Psoas muscle (tissue), 7 donors: ENCODE measurements at regions not wholly inside any gene's neighbourhood (a gene's known extent, or its start where the extent isn't known, plus 50 kb on each side); places are given as distances from the start of the nearest gene placed in this dataset.

ENCODE experiments used
- ATAC-seq, 4 donors: fragments of 200-7000 bp; cut with Tn5 transposase; one replicate each; pipeline ENCODE4 v1.9.1; 2020; ENCODE audit warnings: moderate library complexity in 3 of 4, mild to moderate bottlenecking in 2 of 4
- DNase-seq, 2 donors: peaks; one replicate each; pipeline ENCODE4 v3.0.0-alpha.2; 2020
- H3K27ac ChIP-seq: fragments of 200-600 bp; one replicate; pipeline ENCODE4 v1.8.0; 2022
- H3K27me3 ChIP-seq, 3 donors: fragments of 200-600 bp in 1 of 3; one replicate each; pipeline versions ENCODE4 v1.6.1 to v1.8.0; 2013 to 2022; ENCODE audit warnings: low read length in 2 of 3, mild to moderate bottlenecking in 2 of 3, moderate library complexity in 1 of 3; ENCODE audit not compliant: insufficient read depth in 3 of 3
- H3K36me3 ChIP-seq, 2 donors: fragments of 200-600 bp in 1 of 2; one replicate each; pipeline versions ENCODE4 v1.6.1 to v1.8.0; 2013 to 2022; ENCODE audit warnings: low read depth in 1 of 2, mild to moderate bottlenecking in 1 of 2, moderate library complexity in 1 of 2; ENCODE audit not compliant: insufficient read depth in 1 of 2
- H3K4me1 ChIP-seq: fragments of 200-600 bp; one replicate; pipeline ENCODE4 v1.8.0; 2022
- H3K4me3 ChIP-seq: fragments of 200-600 bp; one replicate; pipeline ENCODE4 v1.8.0; 2022; ENCODE audit warnings: mild to moderate bottlenecking
- H3K9me3 ChIP-seq: fragments of 200-600 bp; one replicate; pipeline ENCODE4 v1.8.0; 2022
- CTCF ChIP-seq: fragments of 200-600 bp; IDR thresholded peaks from one replicate; pipeline ENCODE4 v1.8.0; 2022; ENCODE audit warnings: antibody characterized with exemption
- WGBS, 3 donors: extraction: QIAGEN DNeasy Blood & Tissue Kit; methylation state at CpG; one replicate each; pipeline versions ENCODE4 v1.1.6 to v1.1.7; 2013; 5-methylcytosine and 5-hydroxymethylcytosine counted together
- intact Hi-C, 2 donors: fragments of 100-400 bp; cut with DNase I; formaldehyde crosslinking; loops; one replicate each; pipeline versions ENCODE4 v1.11.0 to v1.14.2; 2022
- donor health status: healthy with polysubstance abuse.
- donor health status: DM: no; HTN: no; CAD: no; lungs with moderate emphysema.
- donor health status: Bipolar disorder and iron deficiency.
- donor health status: healthy.
- donor health status: DM: yes; HTN: yes; CAD: no.
- donor health status: DM: no; HTN: no; CAD: no.
- donor health status: DM: yes; HTN: yes; CAD: no.

- ATAC-seq (no peak), DNase-seq (no peak)
- H3K27ac ChIP-seq: no peak overlapping the region
- peaks cover 0 to 17% (median 2%) of the 10 kb centered on the region in 3 donors for H3K27me3 ChIP-seq
- H3K4me3 ChIP-seq: no peak overlapping the region
- H3K4me1 ChIP-seq: no peaks in the 10 kb centered on the region
- H3K36me3 ChIP-seq: no peaks in the 10 kb centered on the region
- intact Hi-C loops: loop anchor here in 1 of 2 donors (10.0 kb wide), 1 partner anchor 346 kb away; no protein-coding TSS in a partner anchor
- TF ChIP-seq CTCF: no peak
- 50 to 55% (median 54%) methylated on average over 2 of the region's 2 CpGs for WGBS, 3 donors
- H3K9me3 ChIP-seq: no peaks in the 10 kb centered on the region
These were observed 370.1 kb downstream of the NR2F2 start for GRCh38 chr15:96700555-96700954.

GRCh38 chr15:96701443-96701842, 370.9 kb downstream of the NR2F2 start:
- Histone ChIP-seq H3K36me3 (no peaks in the 10 kb centered on the region), H3K9me3 (no peaks in the 10 kb centered on the region), H3K4me1 (no peaks in the 10 kb centered on the region), H3K27me3 (peaks cover 0 to 17% (median 2%) of the 10 kb centered on the region in 3 donors), H3K27ac (no peak overlapping the region), H3K4me3 (no peak overlapping the region)
- TF ChIP-seq CTCF: no peak
- intact Hi-C loops: loop anchor here in 1 of 2 donors (10.0 kb wide), 1 partner anchor 347 kb away; no protein-coding TSS in a partner anchor
- DNase-seq (no peak), ATAC-seq (no peak)
- WGBS, 3 donors: 74 to 86% (median 82%) methylated on average over 2 of the region's 2 CpGs

- no peak for TF ChIP-seq CTCF
- Histone ChIP-seq H3K4me3 (no peak overlapping the region), H3K9me3 (no peaks in the 10 kb centered on the region), H3K27ac (no peak overlapping the region), H3K4me1 (no peaks in the 10 kb centered on the region), H3K36me3 (no peaks in the 10 kb centered on the region), H3K27me3 (peaks cover 0 to 17% (median 4%) of the 10 kb centered on the region in 3 donors)
- DNase-seq (no peak), ATAC-seq (no peak)
- 58 to 67% (median 60%) methylated on average over 2 of the region's 2 CpGs for WGBS, 3 donors
- intact Hi-C loops: loop anchor here in 1 of 2 donors (10.0 kb wide), 1 partner anchor 347 kb away; no protein-coding TSS in a partner anchor
These were observed 371.4 kb downstream of the NR2F2 start for GRCh38 chr15:96701877-96702276.

DNA sequence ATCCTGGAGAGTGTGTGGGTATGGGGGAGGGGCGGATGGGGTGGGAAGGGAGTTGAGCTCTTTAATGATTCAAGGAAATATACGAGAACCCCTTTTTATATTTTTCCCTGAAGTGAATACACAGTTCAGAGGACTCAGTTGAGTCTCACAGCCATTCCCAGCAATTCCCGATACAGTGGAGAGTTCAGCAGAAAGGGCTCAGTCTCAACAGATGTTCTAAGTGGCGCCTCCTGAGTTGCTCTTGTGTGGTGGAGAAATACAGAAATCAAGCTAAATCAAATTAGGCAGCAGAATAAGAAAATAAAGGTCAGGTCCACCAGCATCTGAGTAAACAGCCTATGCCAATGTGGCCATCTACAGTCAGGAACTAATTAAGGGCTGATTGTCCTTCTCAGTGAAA, 372.1 kb downstream of the NR2F2 start:
- DNase-seq (no peak), ATAC-seq (no peak)
- 46 to 55% (median 52%) methylated on average over 4 of the region's 4 CpGs for WGBS, 3 donors
- TF ChIP-seq CTCF: no peak
- Histone ChIP-seq H3K27me3 (peaks cover 0 to 17% (median 4%) of the 10 kb centered on the region in 3 donors), H3K36me3 (no peaks in the 10 kb centered on the region), H3K27ac (no peak overlapping the region), H3K4me3 (no peak overlapping the region), H3K4me1 (no peaks in the 10 kb centered on the region), H3K9me3 (no peaks in the 10 kb centered on the region)
- intact Hi-C loops: loop anchor here in 1 of 2 donors (10.0 kb wide), 1 partner anchor 348 kb away; no protein-coding TSS in a partner anchor

DNA sequence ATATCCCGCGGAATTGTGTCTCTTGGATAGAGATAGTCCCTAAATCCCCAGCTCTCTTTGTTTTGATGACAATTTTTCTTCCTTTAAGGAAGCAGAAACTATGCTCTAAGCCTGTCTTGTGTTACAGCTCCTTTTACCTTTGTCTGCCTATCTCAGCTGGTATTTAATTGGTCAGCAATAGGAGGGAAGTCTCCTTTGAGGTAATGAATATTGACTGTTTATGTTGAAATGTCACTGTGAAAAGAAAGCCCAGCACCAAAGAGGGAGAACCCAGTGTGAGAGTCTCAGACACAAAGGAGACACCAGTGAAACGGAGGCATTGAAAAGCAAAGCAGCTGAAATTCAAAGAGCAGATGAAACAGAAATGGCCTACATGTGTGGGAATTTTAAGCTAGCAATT, 372.6 kb downstream of the NR2F2 start:
- Histone ChIP-seq H3K9me3 (no peaks in the 10 kb centered on the region), H3K36me3 (no peaks in the 10 kb centered on the region), H3K27me3 (peaks cover 0 to 17% (median 4%) of the 10 kb centered on the region in 3 donors), H3K4me3 (no peak overlapping the region), H3K4me1 (no peaks in the 10 kb centered on the region), H3K27ac (no peak overlapping the region)
- intact Hi-C loops: loop anchor here in 1 of 2 donors (10.0 kb wide), 1 partner anchor 348 kb away; no protein-coding TSS in a partner anchor
- DNase-seq: no peak
- ATAC-seq: no peak
- WGBS, 3 donors: 46 to 48% (median 47%) methylated on average over 3 of the region's 3 CpGs
- TF ChIP-seq CTCF: no peak
